Activated CD4-positive, alpha-beta T cell treated with anti-CD3 and anti-CD28 coated beads, Interleukin-2, amount 10 ng/mL, durations not matched to agents 7 days and 5 days (primary cell): ENCODE measurements at regions not wholly inside any gene's neighbourhood (a gene's known extent, or its start where the extent isn't known, plus 50 kb on each side); places are given as distances from the start of the nearest gene placed in this dataset.

Source experiments
- CTCF ChIA-PET: fragments of 350-600 bp; sonication (Branson Sonifier 250); formaldehyde crosslinking; loops from one replicate; lab custom pipeline; 2021; ENCODE audit warnings: antibody characterized with exemption; lab: Charles Lee
- POLR2A ChIA-PET: fragments of 350-600 bp; sonication (Branson Sonifier 250); formaldehyde crosslinking; loops from one replicate; lab custom pipeline; 2021; ENCODE audit warnings: antibody characterized with exemption; lab: Charles Lee
- DNase-seq: peaks from one replicate; pipeline ENCODE4 v3.0.0-alpha.2; 2020
- H3K27ac Mint-ChIP-seq: one replicate; pipeline ENCODE4 v1.8.0; 2021; ENCODE audit warnings: mild to moderate bottlenecking, moderate library complexity, mixed read lengths
- H3K27me3 Mint-ChIP-seq: one replicate; pipeline ENCODE4 v1.8.0; 2021; ENCODE audit warnings: mixed read lengths
- H3K36me3 Mint-ChIP-seq: one replicate; pipeline ENCODE4 v1.8.0; 2021; ENCODE audit warnings: low read depth, mixed read lengths
- H3K4me1 Mint-ChIP-seq: one replicate; pipeline ENCODE4 v1.8.0; 2021; ENCODE audit warnings: mixed read lengths
- H3K4me3 Mint-ChIP-seq: one replicate; pipeline ENCODE4 v1.8.0; 2021; ENCODE audit warnings: mild to moderate bottlenecking, moderate library complexity, mixed read lengths
- H3K9me3 Mint-ChIP-seq: one replicate; pipeline ENCODE4 v1.8.0; 2021; ENCODE audit warnings: mixed read lengths

DNA sequence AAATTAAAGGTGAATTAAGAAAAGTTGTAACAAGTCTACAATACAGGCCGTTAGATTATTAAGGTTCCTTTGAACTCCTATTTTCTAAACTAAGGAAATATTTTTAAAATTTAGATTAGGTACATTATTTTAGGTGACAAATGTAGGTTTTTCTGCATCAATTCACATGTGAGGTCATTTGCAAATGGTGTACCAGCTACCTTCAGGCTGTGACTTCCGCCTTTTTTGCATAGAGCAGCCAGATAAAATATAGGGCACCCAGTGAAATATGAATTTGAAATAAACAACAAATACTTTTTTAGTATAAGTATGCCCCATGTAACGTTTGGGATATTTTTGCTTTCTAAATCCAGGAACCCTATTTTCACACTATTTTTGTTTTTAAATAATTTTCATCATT lies 544.0 kb downstream of the LMO4 start:
- Mint-ChIP-seq H3K36me3 (no peaks in the 10 kb centered on the region), H3K27me3 (no peaks in the 10 kb centered on the region), H3K4me3 (no peak overlapping the region), H3K4me1 (no peaks in the 10 kb centered on the region), H3K9me3 (no peaks in the 10 kb centered on the region), H3K27ac (no peak overlapping the region)
- ChIA-PET CTCF (no interaction called here), POLR2A (no interaction called here)
- no peak for DNase-seq

DNA sequence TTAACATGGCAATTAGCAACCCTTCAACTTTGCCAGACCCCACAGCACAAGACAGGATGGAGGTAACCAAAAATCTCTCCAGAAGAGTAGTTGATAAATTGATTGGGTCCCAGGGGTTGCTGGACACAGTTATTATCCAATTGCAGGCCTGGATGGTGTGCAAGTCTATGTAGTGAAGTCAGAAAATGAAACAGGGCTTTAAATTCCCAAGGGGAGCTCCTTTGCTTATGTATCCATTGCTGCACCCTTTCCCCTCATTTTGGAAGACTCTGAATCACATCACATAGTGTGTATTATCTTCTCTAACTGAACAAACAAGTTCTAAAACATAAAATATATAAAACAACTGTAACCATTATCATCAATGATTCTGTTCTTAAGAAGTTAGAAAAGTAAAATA lies 550.2 kb downstream of the LMO4 start:
- H3K36me3 Mint-ChIP-seq, result no peaks in the 10 kb centered on the region
- ChIA-PET CTCF (no interaction called here), POLR2A (no interaction called here)
- H3K4me3 Mint-ChIP-seq, result no peak overlapping the region
- no peaks in the 10 kb centered on the region for H3K27me3 Mint-ChIP-seq
- DNase-seq, result no peak
- H3K9me3 Mint-ChIP-seq, result no peaks in the 10 kb centered on the region
- H3K4me1 Mint-ChIP-seq, result no peaks in the 10 kb centered on the region
- no peak overlapping the region for H3K27ac Mint-ChIP-seq

GRCh38 chr1:87880098-87880760 lies 551.5 kb downstream of the LMO4 start:
- Mint-ChIP-seq H3K27ac (no peak overlapping the region), H3K4me1 (no peaks in the 10 kb centered on the region), H3K36me3 (no peaks in the 10 kb centered on the region), H3K9me3 (no peaks in the 10 kb centered on the region), H3K4me3 (no peak overlapping the region), H3K27me3 (no peaks in the 10 kb centered on the region)
- CTCF ChIA-PET, result no interaction called here
- POLR2A ChIA-PET, result no interaction called here
- no peak for DNase-seq

DNA sequence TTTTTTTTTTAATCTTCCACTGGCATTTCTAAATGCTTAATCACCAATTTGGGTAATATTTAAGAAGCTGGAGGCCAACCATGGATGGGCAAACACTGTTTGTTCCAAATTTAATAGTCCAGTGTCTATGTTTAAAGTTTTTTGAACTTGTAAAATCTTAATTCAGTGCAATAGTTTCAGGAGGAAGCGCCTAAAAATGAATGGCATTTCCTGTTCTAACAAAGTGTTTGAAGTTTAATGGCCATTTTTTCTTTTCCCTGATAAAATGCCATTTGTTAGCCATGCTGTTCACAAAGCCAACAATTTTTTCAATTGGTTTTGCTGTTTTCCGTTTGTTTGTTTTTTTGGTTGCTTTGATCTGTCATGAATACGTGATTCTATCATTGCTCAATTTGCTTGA lies 552.1 kb downstream of the LMO4 start:
- POLR2A ChIA-PET, result no interaction called here
- no peak overlapping the region for H3K4me3 Mint-ChIP-seq
- H3K36me3 Mint-ChIP-seq, result no peaks in the 10 kb centered on the region
- no peaks in the 10 kb centered on the region for H3K4me1 Mint-ChIP-seq
- CTCF ChIA-PET, result no interaction called here
- DNase-seq, result no peak
- no peaks in the 10 kb centered on the region for H3K9me3 Mint-ChIP-seq
- no peaks in the 10 kb centered on the region for H3K27me3 Mint-ChIP-seq
- H3K27ac Mint-ChIP-seq, result no peak overlapping the region

DNA sequence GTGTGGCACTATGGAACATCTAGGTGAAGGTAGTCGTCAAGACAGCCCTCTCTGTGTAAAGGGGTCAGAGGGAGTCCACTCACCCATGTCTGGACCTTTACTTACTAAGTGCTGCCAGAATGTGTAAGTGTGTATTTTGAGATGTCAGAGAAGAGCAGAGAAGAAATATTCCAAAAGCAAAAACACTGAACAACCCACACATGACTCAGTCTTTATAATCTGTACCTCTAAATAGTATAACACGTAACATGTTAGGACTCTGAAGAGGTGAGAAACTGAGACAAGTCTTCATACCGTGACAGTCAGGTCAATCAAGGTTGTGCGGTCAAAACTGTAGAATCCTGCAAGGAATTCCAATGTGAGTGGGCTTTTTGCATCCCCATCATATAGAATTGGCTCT lies 555.2 kb downstream of the LMO4 start:
- H3K4me1 Mint-ChIP-seq, result no peaks in the 10 kb centered on the region
- POLR2A ChIA-PET, result no interaction called here
- CTCF ChIA-PET, result no interaction called here

DNA sequence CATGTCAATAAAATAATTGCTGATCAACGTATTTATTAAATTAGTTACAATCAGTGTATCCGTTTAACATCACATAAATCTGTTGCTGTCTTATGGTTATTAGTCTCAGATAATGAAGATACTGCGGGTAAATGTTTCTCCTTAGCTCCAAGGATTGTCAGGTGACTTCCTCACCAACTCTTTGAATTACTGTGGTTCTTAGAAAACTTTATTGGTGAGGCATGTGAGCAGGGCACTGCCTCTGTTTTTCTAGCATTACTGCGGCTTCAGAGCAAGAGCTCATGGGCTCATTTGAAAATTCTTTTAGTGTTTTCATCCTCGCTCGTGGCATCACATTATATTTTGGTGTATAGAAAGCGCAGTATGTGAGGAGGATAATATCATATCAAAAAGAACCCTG lies 555.9 kb downstream of the LMO4 start:
- POLR2A ChIA-PET, result no interaction called here
- Mint-ChIP-seq H3K4me1 (no peaks in the 10 kb centered on the region), H3K27ac (no peak overlapping the region), H3K9me3 (no peaks in the 10 kb centered on the region), H3K4me3 (no peak overlapping the region), H3K36me3 (no peaks in the 10 kb centered on the region), H3K27me3 (no peaks in the 10 kb centered on the region)
- no peak for DNase-seq
- CTCF ChIA-PET, result no interaction called here

More for the DNA sequence above, 555.2 kb downstream of the LMO4 start:
- Mint-ChIP-seq H3K27ac (no peak overlapping the region), H3K36me3 (no peaks in the 10 kb centered on the region), H3K27me3 (no peaks in the 10 kb centered on the region), H3K9me3 (no peaks in the 10 kb centered on the region), H3K4me3 (no peak overlapping the region)
- DNase-seq, result no peak

DNA sequence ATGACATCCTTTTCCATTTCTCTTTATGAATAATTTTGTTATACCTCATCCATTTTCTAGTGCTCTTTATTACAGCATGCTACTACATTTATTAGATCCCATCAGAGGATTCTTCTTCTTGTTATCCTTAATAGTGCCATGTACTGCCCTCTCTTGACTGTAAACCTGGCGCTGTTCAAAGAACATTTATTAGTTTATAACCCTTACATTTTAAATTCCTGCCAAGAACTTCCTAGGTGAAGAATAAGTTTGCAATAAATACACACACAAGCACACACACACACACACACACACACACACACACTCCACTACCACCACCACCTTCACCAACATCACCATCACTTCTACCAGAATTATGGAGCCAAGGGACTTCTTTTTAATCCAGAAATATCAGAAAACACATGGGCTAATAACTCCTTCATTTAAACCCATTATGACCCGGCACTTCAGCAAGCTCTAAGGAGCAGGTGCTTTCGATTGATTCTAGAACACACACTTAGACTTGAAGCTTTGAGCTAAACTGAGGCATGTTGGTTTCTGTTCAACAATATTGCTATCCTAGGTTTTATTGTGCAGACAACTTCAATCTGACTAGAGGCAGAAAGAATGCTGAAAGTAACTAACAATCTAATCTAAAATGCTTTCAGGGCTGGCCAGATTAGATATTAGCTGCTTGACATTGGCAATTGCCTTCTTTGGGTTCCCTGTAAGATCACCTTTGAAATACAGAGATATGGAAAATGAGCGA lies 556.8 kb downstream of the LMO4 start:
- Mint-ChIP-seq H3K4me3 (no peak overlapping the region), H3K27ac (no peak overlapping the region), H3K9me3 (no peaks in the 10 kb centered on the region), H3K36me3 (no peaks in the 10 kb centered on the region), H3K4me1 (no peaks in the 10 kb centered on the region), H3K27me3 (no peaks in the 10 kb centered on the region)
- no peak for DNase-seq
- CTCF ChIA-PET, result no interaction called here
- POLR2A ChIA-PET, result no interaction called here

GRCh38 chr1:87887100-87887499 lies 558.4 kb downstream of the LMO4 start:
- Mint-ChIP-seq H3K27ac (no peak overlapping the region), H3K4me3 (no peak overlapping the region), H3K36me3 (no peaks in the 10 kb centered on the region), H3K4me1 (no peaks in the 10 kb centered on the region), H3K27me3 (peaks cover 2% of the 10 kb centered on the region), H3K9me3 (no peaks in the 10 kb centered on the region)
- no peak for DNase-seq
- CTCF ChIA-PET, result no interaction called here
- POLR2A ChIA-PET, result no interaction called here

DNA sequence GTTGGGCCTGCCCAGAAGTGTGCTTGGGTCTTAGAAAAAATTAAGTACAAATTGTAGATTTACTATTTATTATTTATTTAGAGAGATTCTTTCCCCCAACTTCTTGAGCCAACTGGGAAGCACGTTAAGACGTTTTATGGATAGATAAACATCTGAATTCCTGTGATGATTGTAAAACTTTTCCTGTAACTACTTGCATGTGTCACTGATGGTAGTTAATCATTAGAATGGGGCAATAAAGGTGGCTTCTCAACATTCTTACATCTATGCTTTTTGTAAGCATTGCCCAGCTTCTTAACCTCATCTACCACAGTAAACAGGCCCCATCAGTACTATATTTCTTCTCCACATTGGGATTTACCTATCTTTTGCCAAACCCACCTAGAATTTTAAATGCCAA lies 559.8 kb downstream of the LMO4 start:
- no peak overlapping the region for H3K27ac Mint-ChIP-seq
- H3K4me1 Mint-ChIP-seq, result no peaks in the 10 kb centered on the region
- no peaks in the 10 kb centered on the region for H3K9me3 Mint-ChIP-seq
- H3K36me3 Mint-ChIP-seq, result no peaks in the 10 kb centered on the region
- H3K4me3 Mint-ChIP-seq, result no peak overlapping the region
- POLR2A ChIA-PET, result no interaction called here
- CTCF ChIA-PET, result no interaction called here
- DNase-seq, result no peak
- H3K27me3 Mint-ChIP-seq, result peaks cover 2% of the 10 kb centered on the region

DNA sequence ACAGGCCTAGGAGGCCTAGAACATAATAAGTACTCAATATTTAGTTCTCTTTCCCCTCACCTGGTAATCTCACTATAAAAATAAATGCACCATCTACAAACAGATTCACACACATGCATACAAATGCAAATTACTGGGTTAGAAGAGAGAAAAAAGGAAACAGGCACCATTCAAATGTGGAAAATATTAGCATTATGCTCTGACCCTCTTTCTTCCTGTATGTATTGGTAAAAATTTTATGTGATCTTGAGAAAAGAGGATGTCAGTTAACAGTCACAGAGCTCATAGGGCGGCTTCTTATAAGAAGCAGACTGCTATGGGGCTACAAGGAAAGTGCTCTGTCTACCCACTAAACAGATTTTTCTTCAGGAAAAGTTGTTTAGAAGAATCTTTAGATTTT lies 565.4 kb downstream of the LMO4 start:
- ChIA-PET POLR2A (no interaction called here), CTCF (no interaction called here)
- H3K36me3 Mint-ChIP-seq, result no peaks in the 10 kb centered on the region
- no peaks in the 10 kb centered on the region for H3K4me1 Mint-ChIP-seq
- no peak overlapping the region for H3K4me3 Mint-ChIP-seq
- no peak for DNase-seq
- H3K9me3 Mint-ChIP-seq, result no peaks in the 10 kb centered on the region
- H3K27ac Mint-ChIP-seq, result no peak overlapping the region
- H3K27me3 Mint-ChIP-seq, result peaks cover 2% of the 10 kb centered on the region

GRCh38 chr1:87897481-87897880 lies 568.8 kb downstream of the LMO4 start:
- Mint-ChIP-seq H3K9me3 (no peaks in the 10 kb centered on the region), H3K27me3 (no peaks in the 10 kb centered on the region), H3K27ac (no peak overlapping the region)

GRCh38 chr1:87898431-87898830 lies 569.8 kb downstream of the LMO4 start:
- Mint-ChIP-seq H3K4me1 (peaks cover 5% of the 10 kb centered on the region), H3K27me3 (peaks cover 7% of the 10 kb centered on the region), H3K9me3 (no peaks in the 10 kb centered on the region), H3K36me3 (no peaks in the 10 kb centered on the region), H3K4me3 (no peak overlapping the region), H3K27ac (no peak overlapping the region)
- CTCF ChIA-PET, result no interaction called here
- POLR2A ChIA-PET, result no interaction called here
- DNase-seq, result no peak

More at GRCh38 chr1:87897481-87897880, 568.8 kb downstream of the LMO4 start:
- Mint-ChIP-seq H3K4me3 (no peak overlapping the region), H3K4me1 (no peaks in the 10 kb centered on the region), H3K36me3 (no peaks in the 10 kb centered on the region)
- ChIA-PET CTCF (no interaction called here), POLR2A (no interaction called here)
- DNase-seq, result no peak

DNA sequence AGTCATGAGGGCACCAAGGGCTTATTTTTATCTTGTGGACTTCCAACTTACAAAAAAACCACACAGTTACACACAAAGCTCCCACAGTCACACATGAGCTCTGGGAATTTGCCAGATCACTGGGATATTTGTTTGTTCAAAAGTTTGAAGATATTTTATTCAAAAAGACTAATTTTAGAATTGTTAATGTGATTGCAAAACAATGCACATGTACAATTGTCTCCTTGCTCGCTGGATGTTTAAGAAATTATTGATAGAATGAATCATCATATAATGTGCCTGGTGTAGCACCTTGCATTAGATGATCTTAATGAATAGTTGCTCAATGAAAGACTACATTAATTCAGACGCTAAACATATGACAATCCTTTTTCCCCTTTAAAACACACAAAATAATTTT lies 570.3 kb downstream of the LMO4 start:
- Mint-ChIP-seq H3K9me3 (no peaks in the 10 kb centered on the region), H3K36me3 (no peaks in the 10 kb centered on the region), H3K27ac (no peak overlapping the region), H3K27me3 (peaks cover 7% of the 10 kb centered on the region), H3K4me1 (peaks cover 5% of the 10 kb centered on the region), H3K4me3 (no peak overlapping the region)
- no peak for DNase-seq
- CTCF ChIA-PET, result interaction anchor here (1.5 kb wide), 1 partner anchor 10 kb away, joined by 4 read pairs; no protein-coding TSS in a partner anchor
- POLR2A ChIA-PET, result no interaction called here
